ENCODE measurements at regions not wholly inside any gene's neighbourhood (a gene's known extent, or its start where the extent isn't known, plus 50 kb on each side); places are given as distances from the start of the nearest gene placed in this dataset.

DNA sequence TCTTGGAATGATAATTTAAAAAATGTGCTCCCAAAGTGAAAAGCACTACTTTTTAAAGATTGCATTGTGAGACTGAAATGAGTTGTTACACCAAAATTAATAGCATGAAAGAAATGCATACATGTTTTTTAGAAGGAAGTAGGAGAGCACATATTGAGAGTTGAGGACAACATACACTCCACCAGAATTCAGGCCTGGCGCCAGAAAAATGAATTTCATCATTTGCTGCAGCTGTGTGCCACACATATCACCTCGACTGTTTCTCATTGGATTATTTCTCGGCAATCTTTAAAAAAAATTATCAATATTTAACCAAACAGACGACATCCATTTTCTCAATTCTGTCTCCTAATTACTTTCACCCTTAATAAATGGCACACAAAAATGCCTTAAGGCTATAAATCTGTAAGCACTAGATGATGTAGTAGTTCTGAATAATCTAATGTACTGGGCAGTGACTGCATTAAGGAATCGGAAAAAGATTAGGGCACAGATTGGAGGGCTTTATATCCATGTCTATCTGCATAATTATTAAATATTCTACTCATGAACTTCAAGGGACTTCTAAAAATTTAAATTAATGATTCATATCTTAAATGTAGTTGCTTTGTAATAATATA, 590.4 kb downstream of the NXPH1 start:
- WGBS, 3 donors, result 45 to 66% (median 45%) methylated on average over 5 of the region's 5 CpGs
- Histone ChIP-seq H3K4me1 (ENCODE audit: insufficient read depth) (no peaks in the 10 kb centered on the region), H3K27ac (no peak overlapping the region), H3K4me3 (no peak overlapping the region), H3K27me3 (no peaks in the 10 kb centered on the region), H3K9me3 (no peaks in the 10 kb centered on the region), H3K36me3 (no peaks in the 10 kb centered on the region)
- no peak for DNase-seq
- intact Hi-C loops (cut with DNase I), result no loop called here
- TF ChIP-seq, protein P1, sequence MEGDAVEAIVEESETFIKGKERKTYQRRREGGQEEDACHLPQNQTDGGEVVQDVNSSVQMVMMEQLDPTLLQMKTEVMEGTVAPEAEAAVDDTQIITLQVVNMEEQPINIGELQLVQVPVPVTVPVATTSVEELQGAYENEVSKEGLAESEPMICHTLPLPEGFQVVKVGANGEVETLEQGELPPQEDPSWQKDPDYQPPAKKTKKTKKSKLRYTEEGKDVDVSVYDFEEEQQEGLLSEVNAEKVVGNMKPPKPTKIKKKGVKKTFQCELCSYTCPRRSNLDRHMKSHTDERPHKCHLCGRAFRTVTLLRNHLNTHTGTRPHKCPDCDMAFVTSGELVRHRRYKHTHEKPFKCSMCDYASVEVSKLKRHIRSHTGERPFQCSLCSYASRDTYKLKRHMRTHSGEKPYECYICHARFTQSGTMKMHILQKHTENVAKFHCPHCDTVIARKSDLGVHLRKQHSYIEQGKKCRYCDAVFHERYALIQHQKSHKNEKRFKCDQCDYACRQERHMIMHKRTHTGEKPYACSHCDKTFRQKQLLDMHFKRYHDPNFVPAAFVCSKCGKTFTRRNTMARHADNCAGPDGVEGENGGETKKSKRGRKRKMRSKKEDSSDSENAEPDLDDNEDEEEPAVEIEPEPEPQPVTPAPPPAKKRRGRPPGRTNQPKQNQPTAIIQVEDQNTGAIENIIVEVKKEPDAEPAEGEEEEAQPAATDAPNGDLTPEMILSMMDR (IDR thresholded peaks at IDR 0.05), result no peak
- TF ChIP-seq POLR2A (IDR thresholded peaks at IDR 0.05) (no peak), EP300 (IDR thresholded peaks at IDR 0.05) (no peak)

DNA sequence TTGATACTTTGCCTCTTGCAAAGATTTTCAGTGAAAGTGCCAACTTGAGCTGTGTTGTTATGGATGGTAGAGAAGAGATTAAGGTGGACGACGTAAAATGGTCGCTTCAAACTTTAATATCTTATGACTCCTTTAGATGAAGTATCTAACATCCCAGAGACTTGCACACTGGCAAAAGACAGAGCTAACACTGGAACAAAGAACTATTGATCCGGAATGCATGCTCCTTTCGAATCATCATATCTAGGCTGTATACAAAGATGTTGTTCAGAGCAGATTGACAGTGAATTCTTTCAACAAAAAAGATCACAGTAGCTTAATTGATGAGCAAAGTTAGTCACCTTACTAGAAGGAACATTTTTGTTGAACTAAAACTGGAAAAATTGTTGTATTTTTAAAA, 592.7 kb downstream of the NXPH1 start:
- Histone ChIP-seq H3K36me3 (no peaks in the 10 kb centered on the region), H3K4me1 (ENCODE audit: insufficient read depth) (no peaks in the 10 kb centered on the region), H3K9me3 (no peaks in the 10 kb centered on the region), H3K27ac (no peak overlapping the region), H3K4me3 (no peak overlapping the region), H3K27me3 (no peaks in the 10 kb centered on the region)
- intact Hi-C loops (cut with DNase I), result no loop called here
- no peak for DNase-seq
- TF ChIP-seq EP300 (IDR thresholded peaks at IDR 0.05), result no peak
- TF ChIP-seq POLR2A (IDR thresholded peaks at IDR 0.05), result no peak
- TF ChIP-seq, protein P1 (IDR thresholded peaks at IDR 0.05), result no peak
- 90% methylated on average over 5 of the region's 5 CpGs for WGBS, 3 donors

DNA sequence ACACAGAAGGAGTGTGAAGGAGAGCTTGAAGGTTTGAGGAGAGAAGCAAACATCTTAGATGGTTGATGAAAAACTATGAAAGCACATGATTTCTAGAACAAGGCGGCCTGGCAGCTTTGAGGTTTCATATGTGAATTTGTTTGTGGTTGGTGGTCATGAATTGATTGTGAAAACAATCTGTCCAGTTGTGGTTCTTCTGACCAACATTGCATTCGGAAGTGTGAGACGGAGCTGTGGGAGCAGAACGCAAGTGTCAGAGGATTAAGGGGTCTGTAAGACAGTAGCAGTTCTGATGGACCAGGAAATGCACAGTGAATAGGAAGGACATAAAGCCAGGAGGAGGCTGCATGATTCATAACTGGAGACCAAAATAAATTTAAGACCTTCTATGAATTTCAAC, 594.6 kb downstream of the NXPH1 start:
- Histone ChIP-seq H3K9me3 (no peaks in the 10 kb centered on the region), H3K4me3 (no peak overlapping the region), H3K27ac (no peak overlapping the region), H3K27me3 (no peaks in the 10 kb centered on the region), H3K4me1 (ENCODE audit: insufficient read depth) (no peaks in the 10 kb centered on the region), H3K36me3 (no peaks in the 10 kb centered on the region)
- no peak for DNase-seq
- intact Hi-C loops (cut with DNase I), result no loop called here
- TF ChIP-seq, protein P1 (IDR thresholded peaks at IDR 0.05), result no peak
- TF ChIP-seq EP300 (IDR thresholded peaks at IDR 0.05) (no peak), POLR2A (IDR thresholded peaks at IDR 0.05) (no peak)
- 83 to 94% (median 92%) methylated on average over 4 of the region's 4 CpGs for WGBS, 3 donors

DNA sequence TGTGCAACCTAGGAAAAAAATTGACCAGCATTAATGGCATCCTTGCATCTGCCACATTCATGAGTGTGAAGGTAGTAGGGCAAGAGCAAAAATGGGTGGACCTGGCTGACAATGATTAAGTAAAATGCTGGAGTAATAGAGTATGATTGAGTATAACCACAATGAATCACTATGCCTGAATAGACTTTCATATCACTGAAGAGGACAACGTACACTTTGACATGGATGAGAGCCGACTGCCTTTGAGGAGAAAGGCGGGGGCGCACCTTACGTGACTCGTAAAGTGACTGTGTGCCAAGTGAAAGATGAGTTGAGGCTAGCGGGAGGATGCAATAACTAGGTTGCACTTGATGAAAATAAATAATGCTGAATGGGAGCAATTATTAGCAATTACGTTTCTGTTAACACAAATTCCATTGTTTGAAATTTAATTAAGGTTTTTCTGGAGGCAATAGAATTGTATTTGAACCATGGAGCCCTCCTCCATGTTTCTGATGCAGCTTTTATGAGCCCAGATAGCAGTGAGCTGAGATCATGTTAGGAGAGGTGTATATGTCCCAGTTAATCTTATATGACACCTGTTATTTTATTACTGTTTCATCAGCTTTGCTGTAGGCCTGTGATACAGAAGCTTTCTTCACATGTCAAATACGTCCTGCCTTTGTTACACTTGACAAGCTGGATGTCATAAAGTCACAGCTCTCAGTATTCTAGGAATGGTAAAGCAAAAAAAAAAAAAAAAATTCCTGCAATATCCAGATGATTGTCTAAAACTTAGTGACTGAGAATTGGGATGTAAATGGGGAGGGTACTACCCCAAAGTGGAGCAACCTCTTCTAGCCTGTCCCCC, 596.5 kb downstream of the NXPH1 start:
- TF ChIP-seq POLR2A (IDR thresholded peaks at IDR 0.05), result no peak
- no peak for TF ChIP-seq EP300 (IDR thresholded peaks at IDR 0.05)
- TF ChIP-seq, protein P1 (IDR thresholded peaks at IDR 0.05), result no peak
- H3K9me3 ChIP-seq, result no peaks in the 10 kb centered on the region
- WGBS, 3 donors, result 73 to 78% (median 76%) methylated on average over 9 of the region's 9 CpGs

More for the DNA sequence above, 596.5 kb downstream of the NXPH1 start:
- Histone ChIP-seq H3K36me3 (no peaks in the 10 kb centered on the region), H3K4me3 (no peak overlapping the region), H3K4me1 (ENCODE audit: insufficient read depth) (no peaks in the 10 kb centered on the region), H3K27ac (no peak overlapping the region), H3K27me3 (no peaks in the 10 kb centered on the region)
- DNase-seq, result no peak
- intact Hi-C loops (cut with DNase I), result no loop called here
